Astrocyte of the spinal cord (primary cell): ENCODE measurements at regions not wholly inside any gene's neighbourhood (a gene's known extent, or its start where the extent isn't known, plus 50 kb on each side); places are given as distances from the start of the nearest gene placed in this dataset.

Experiments
- DNase-seq: peaks from one replicate; pipeline ENCODE4 v3.0.0; 2011; ENCODE audit warnings: low read depth, low spot score
- H3K4me3 ChIP-seq: 2 replicates; pipeline ENCODE4 v1.5.1; 2011; ENCODE audit warnings: low read depth, mild to moderate bottlenecking, low read length, moderate library complexity
- CTCF ChIP-seq: IDR thresholded peaks from 2 replicates; pipeline ENCODE4 v1.5.1; 2012; ENCODE audit warnings: low read depth, mild to moderate bottlenecking, low read length, inconsistent platforms
- in situ Hi-C: cut with HindIII; loops from 2 replicates; pipeline ENCODE4 v1.10.0; 2017; ENCODE audit warnings: low sequenced_read_pairs

GRCh38 chr2:7986431-7986830 is 695.4 kb upstream of the ID2 start:
- DNase-seq, result no peak
- H3K4me3 ChIP-seq, result no peak overlapping the region
- no peak for TF ChIP-seq CTCF
- in situ Hi-C loops, result no loop called here

GRCh38 chr2:7987992-7988391 is 693.9 kb upstream of the ID2 start:
- in situ Hi-C loops, result no loop called here
- DNase-seq, result no peak
- no peak overlapping the region for H3K4me3 ChIP-seq
- no peak for TF ChIP-seq CTCF

GRCh38 chr2:7988440-7988839 is 693.4 kb upstream of the ID2 start:
- no peak overlapping the region for H3K4me3 ChIP-seq
- DNase-seq, result no peak
- no peak for TF ChIP-seq CTCF
- in situ Hi-C loops, result no loop called here

- in situ Hi-C loops, result no loop called here
Measured at GRCh38 chr2:7989823-7990222, 692.0 kb upstream of the ID2 start.

GRCh38 chr2:7992612-7993602 is 688.9 kb upstream of the ID2 start:
- DNase-seq, result no peak
- no peak for TF ChIP-seq CTCF
- no peak overlapping the region for H3K4me3 ChIP-seq
- in situ Hi-C loops, result no loop called here

More at GRCh38 chr2:7989823-7990222, 692.0 kb upstream of the ID2 start:
- H3K4me3 ChIP-seq, result no peak overlapping the region
- TF ChIP-seq CTCF, result no peak
- no peak for DNase-seq

- in situ Hi-C loops, result no loop called here
- no peak for TF ChIP-seq CTCF
- no peak overlapping the region for H3K4me3 ChIP-seq
- no peak for DNase-seq
Measured at GRCh38 chr2:7994397-7994951, 687.4 kb upstream of the ID2 start.
